ENCODE measurements at regions not wholly inside any gene's neighbourhood (a gene's known extent, or its start where the extent isn't known, plus 50 kb on each side); places are given as distances from the start of the nearest gene placed in this dataset.

- no peak overlapping the region for H3K27ac ChIP-seq
- TF ChIP-seq CTCF (conservative IDR thresholded peaks at IDR 0.05): no peak
Observed at GRCh38 chr11:29783506-29783905, 233.3 kb downstream of the KCNA4 start.

DNA sequence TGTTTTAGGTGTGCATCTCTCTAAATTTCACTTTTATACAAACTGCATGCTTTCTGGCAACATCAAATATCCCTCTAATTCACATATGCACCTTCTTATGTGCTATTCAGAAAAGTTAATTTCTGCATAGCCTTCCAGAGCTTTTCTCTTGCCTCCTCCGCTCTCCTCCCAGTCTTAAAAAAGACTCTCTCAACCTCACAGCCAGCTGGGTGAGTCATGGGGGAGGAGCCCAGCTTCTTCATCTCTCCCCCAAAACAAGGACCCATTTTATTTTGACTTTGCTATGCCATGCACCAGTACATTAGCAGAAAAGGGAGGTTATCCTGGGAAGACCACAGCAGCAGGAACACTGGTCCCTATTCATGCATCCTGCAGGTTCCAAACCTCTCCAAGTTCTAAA lies 234.4 kb downstream of the KCNA4 start:
- TF ChIP-seq CTCF (conservative IDR thresholded peaks at IDR 0.05): no peak

DNA sequence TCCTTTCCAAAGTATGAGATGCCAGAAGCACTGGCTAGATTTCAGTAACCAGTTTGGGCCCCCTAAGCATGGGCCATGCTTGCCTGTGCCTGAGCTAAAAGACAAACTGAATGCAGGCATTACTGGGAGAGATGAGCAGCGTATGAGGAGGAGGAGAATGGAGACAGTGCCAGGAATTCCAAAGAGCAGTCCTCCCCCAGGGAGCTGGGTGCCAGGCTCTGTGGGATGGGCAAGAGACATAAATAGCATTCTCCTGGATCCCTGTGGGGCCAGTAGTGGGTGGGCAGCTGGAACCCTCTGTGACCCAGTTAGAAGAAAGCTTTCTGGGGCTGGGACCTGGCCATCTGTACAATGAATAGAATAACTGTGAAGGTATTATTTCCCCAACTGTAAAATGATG lies 235.6 kb downstream of the KCNA4 start:
- no peak for TF ChIP-seq CTCF (conservative IDR thresholded peaks at IDR 0.05)
- H3K27ac ChIP-seq: no peak overlapping the region

More for the DNA sequence above, 234.4 kb downstream of the KCNA4 start:
- no peak overlapping the region for H3K27ac ChIP-seq

DNA sequence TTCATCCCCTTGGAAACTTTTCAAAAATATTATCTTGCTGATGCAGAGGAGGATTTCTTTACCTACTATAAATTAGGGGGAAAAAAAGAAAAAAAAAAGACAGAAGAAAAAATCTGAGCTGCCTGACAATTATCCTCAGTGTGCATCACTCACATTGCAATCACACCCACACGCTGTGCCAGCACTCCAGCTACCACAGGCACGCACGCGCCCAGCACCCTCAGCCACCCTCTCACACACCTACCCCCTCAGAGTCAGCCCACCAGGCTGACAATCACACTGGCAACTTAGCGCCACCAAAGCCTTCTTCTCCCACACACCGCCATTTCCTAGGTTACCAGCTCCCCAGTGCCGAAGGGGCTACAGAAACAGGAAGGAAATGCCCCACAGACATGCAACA lies 236.1 kb downstream of the KCNA4 start:
- no peak for TF ChIP-seq CTCF (conservative IDR thresholded peaks at IDR 0.05)
- no peak overlapping the region for H3K27ac ChIP-seq

DNA sequence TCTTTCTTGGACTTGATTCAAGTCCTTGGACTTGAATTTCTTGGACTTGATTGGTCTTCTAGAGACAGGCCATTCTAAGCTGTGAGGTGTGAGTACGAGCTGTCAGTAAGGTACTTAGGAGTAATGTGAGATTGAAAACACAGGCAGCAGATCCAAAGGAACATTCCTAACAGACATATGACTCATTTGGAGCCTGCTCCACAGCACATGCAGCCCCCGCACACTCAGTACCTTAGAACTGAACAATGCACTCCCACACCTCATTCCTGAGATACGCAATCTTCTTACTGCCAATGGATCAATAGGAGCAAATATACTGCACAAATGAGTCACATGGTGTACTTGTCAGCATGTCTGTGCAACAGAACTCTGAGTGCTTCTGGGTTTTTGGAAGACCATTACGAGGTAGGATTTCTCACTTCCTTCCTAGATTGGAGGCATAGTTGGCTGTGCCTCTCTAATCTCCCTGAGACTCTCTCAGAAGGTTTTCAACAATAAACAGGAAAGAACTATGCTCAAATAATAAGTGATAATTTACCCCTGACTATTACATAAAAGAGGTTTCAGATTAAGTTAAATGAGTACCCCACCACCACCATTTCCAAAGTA lies 243.1 kb downstream of the KCNA4 start:
- no peak overlapping the region for H3K27ac ChIP-seq
- no peak for TF ChIP-seq CTCF (conservative IDR thresholded peaks at IDR 0.05)

- no peak for TF ChIP-seq CTCF (conservative IDR thresholded peaks at IDR 0.05)
- no peak overlapping the region for H3K27ac ChIP-seq
Observed at GRCh38 chr11:29756871-29757270, 260.0 kb downstream of the KCNA4 start.

- no peak for TF ChIP-seq CTCF (conservative IDR thresholded peaks at IDR 0.05)
- no peak overlapping the region for H3K27ac ChIP-seq
Observed at GRCh38 chr11:29755474-29755873, 261.4 kb downstream of the KCNA4 start.
